B cell (primary cell): ENCODE measurements at regions not wholly inside any gene's neighbourhood (a gene's known extent, or its start where the extent isn't known, plus 50 kb on each side); places are given as distances from the start of the nearest gene placed in this dataset.

ENCODE experiments used
- CTCF ChIP-seq: fragments of 200-600 bp; IDR thresholded peaks from one replicate; pipeline ENCODE4 v1.8.0; 2022; ENCODE audit warnings: antibody characterized with exemption, mild to moderate bottlenecking
- EZH2 ChIP-seq: IDR thresholded peaks from 2 replicates; pipeline ENCODE4 v1.6.1; 2012; ENCODE audit warnings: borderline replicate concordance, low read depth, mild to moderate bottlenecking, moderate library complexity, low read length; ENCODE audit not compliant: insufficient read depth, poor library complexity, severe bottlenecking

GRCh38 chr9:80932181-80932580 is 757.2 kb downstream of the TLE1 start:
- TF ChIP-seq CTCF: no peak
- TF ChIP-seq EZH2: no peak
